Astrocyte (in vitro differentiated cells and primary cell): ENCODE measurements at regions not wholly inside any gene's neighbourhood (a gene's known extent, or its start where the extent isn't known, plus 50 kb on each side); places are given as distances from the start of the nearest gene placed in this dataset.

ENCODE experiments used
- DNase-seq: peaks from one replicate; pipeline ENCODE4 v3.0.0-alpha.2; 2010; ENCODE audit warnings: low read depth
- FAIRE-seq: peaks from 2 replicates; lab custom pipeline; 2011; peaks lifted over from hg19 to GRCh38; lab: Jason Lieb, UNC
- H2AFZ ChIP-seq: 2 replicates; pipeline ENCODE4 v1.6.0; 2012; ENCODE audit warnings: low read depth, low read length, inconsistent platforms
- H3K27ac ChIP-seq: 2 replicates; pipeline ENCODE4 v1.5.1; 2011; ENCODE audit warnings: low read depth, low read length, inconsistent platforms
- H3K27me3 ChIP-seq: 2 replicates; pipeline ENCODE4 v1.6.0; 2011; ENCODE audit warnings: low read length, inconsistent platforms; ENCODE audit not compliant: insufficient read depth
- H3K36me3 ChIP-seq: 2 replicates; pipeline ENCODE4 v1.5.1; 2011; ENCODE audit warnings: low read length, inconsistent platforms; ENCODE audit not compliant: insufficient read depth
- H3K4me1 ChIP-seq: 2 replicates; pipeline ENCODE4 v1.5.1; 2011; ENCODE audit warnings: low read length, inconsistent platforms; ENCODE audit not compliant: insufficient read depth
- H3K4me2 ChIP-seq: 2 replicates; pipeline ENCODE4 v1.6.0; 2012; ENCODE audit warnings: low read length, inconsistent platforms
- H3K4me3 ChIP-seq: 2 replicates; pipeline ENCODE4 v1.5.1; 2011; ENCODE audit warnings: low read depth, mild to moderate bottlenecking, low read length, inconsistent platforms; ENCODE audit not compliant: insufficient read depth
- H3K79me2 ChIP-seq: 2 replicates; pipeline ENCODE4 v1.6.0; 2012; ENCODE audit warnings: mild to moderate bottlenecking, low read length, inconsistent platforms; ENCODE audit not compliant: insufficient read depth
- H3K9ac ChIP-seq: 2 replicates; pipeline ENCODE4 v1.6.0; 2012; ENCODE audit warnings: mild to moderate bottlenecking, low read length, inconsistent platforms
- H3K9me3 ChIP-seq: 2 replicates; pipeline ENCODE4 v1.5.1; 2012; ENCODE audit warnings: low read depth, mild to moderate bottlenecking, low read length, inconsistent platforms; ENCODE audit not compliant: insufficient read depth
- H4K20me1 ChIP-seq: 2 replicates; pipeline ENCODE4 v1.6.0; 2012; ENCODE audit warnings: low read length, inconsistent platforms; ENCODE audit not compliant: insufficient read depth
- H3K27ac Mint-ChIP-seq: one replicate; pipeline ENCODE4 v1.8.0; 2021; ENCODE audit warnings: mild to moderate bottlenecking, mixed read lengths; ENCODE audit not compliant: unreplicated experiment
- H3K27me3 Mint-ChIP-seq: one replicate; pipeline ENCODE4 v1.8.0; 2021; ENCODE audit warnings: low read depth, mixed read lengths; ENCODE audit not compliant: unreplicated experiment
- H3K36me3 Mint-ChIP-seq: one replicate; pipeline ENCODE4 v1.8.0; 2021; ENCODE audit warnings: low read depth, mixed read lengths; ENCODE audit not compliant: unreplicated experiment
- H3K4me1 Mint-ChIP-seq: one replicate; pipeline ENCODE4 v1.8.0; 2021; ENCODE audit warnings: low read depth, mixed read lengths; ENCODE audit not compliant: unreplicated experiment
- H3K4me3 Mint-ChIP-seq: one replicate; pipeline ENCODE4 v1.8.0; 2021; ENCODE audit warnings: mild to moderate bottlenecking, moderate library complexity, mixed read lengths; ENCODE audit not compliant: unreplicated experiment
- H3K9me3 Mint-ChIP-seq: one replicate; pipeline ENCODE4 v1.8.0; 2021; ENCODE audit warnings: mild to moderate bottlenecking, mixed read lengths; ENCODE audit not compliant: unreplicated experiment
- EZH2 ChIP-seq: IDR thresholded peaks from 2 replicates; pipeline ENCODE4 v1.6.1; 2012; ENCODE audit warnings: mild to moderate bottlenecking, low read length, inconsistent platforms; ENCODE audit not compliant: insufficient read depth
- TF ChIP-seq, protein P1 (sequence below): IDR thresholded peaks from 2 replicates; pipeline ENCODE4 v1.5.1; 2011; ENCODE audit warnings: low read depth, mild to moderate bottlenecking, inconsistent platforms, low read length, moderate library complexity; ENCODE audit not compliant: insufficient read depth

DNA sequence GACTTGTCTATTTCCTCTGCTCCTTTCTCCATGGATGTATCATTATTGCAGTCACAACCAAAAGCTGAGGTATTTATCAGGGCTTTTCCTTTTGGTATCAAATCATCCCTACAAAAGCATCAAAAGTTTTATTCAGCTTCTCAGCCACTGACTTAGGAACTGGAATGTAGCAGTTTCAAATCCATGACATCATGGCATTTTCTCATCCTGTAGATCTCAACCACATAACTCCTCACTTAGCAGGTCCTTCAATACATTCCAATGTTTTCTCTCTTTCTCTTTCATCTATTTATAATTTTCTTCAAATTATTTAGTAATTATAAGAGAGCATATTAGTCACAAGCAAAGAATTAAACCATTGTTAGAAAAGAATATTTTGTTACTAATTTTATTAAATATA is 537.4 kb upstream of the SORCS1 start:
- Histone ChIP-seq H3K27me3 (no peaks in the 10 kb centered on the region), H3K27ac (no peak overlapping the region), H3K9ac (no peak overlapping the region), H3K4me1 (no peaks in the 10 kb centered on the region), H3K4me2 (no peak overlapping the region), H4K20me1 (no peaks in the 10 kb centered on the region), H3K9me3 (no peaks in the 10 kb centered on the region), H3K36me3 (no peaks in the 10 kb centered on the region), H3K79me2 (no peaks in the 10 kb centered on the region), H2AFZ (no peak overlapping the region), H3K4me3 (no peak overlapping the region)
- DNase-seq (no peak), FAIRE-seq (no peak)
- H3K9me3 Mint-ChIP-seq, result no peaks in the 10 kb centered on the region
- no peaks in the 10 kb centered on the region for H3K27me3 Mint-ChIP-seq
- peak overlapping the region; percentile 6 for H3K27ac Mint-ChIP-seq
- no peaks in the 10 kb centered on the region for H3K36me3 Mint-ChIP-seq
- TF ChIP-seq, protein P1, sequence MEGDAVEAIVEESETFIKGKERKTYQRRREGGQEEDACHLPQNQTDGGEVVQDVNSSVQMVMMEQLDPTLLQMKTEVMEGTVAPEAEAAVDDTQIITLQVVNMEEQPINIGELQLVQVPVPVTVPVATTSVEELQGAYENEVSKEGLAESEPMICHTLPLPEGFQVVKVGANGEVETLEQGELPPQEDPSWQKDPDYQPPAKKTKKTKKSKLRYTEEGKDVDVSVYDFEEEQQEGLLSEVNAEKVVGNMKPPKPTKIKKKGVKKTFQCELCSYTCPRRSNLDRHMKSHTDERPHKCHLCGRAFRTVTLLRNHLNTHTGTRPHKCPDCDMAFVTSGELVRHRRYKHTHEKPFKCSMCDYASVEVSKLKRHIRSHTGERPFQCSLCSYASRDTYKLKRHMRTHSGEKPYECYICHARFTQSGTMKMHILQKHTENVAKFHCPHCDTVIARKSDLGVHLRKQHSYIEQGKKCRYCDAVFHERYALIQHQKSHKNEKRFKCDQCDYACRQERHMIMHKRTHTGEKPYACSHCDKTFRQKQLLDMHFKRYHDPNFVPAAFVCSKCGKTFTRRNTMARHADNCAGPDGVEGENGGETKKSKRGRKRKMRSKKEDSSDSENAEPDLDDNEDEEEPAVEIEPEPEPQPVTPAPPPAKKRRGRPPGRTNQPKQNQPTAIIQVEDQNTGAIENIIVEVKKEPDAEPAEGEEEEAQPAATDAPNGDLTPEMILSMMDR, result no peak
- no peak for TF ChIP-seq EZH2
- H3K4me3 Mint-ChIP-seq, result no peak overlapping the region
- H3K4me1 Mint-ChIP-seq, result peaks cover 5% of the 10 kb centered on the region

DNA sequence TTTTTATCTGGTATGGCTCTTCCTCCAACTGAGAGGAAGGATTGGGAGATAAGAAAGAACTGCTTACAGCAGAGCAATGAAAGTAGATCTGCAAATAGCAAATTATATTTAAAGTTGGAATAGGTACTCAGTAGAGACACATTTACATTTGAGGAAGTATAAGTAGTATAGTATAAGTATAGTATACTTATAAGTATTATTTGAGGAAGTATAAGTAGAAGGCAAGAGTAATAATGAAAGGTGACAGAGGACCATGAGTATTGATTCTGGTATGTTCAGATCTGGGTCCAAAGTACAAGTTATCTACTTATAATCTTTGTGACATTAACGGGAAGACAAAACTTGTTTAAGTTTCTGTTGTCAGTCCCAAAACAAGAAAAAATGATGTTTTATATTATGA is 527.6 kb upstream of the SORCS1 start:
- H3K4me2 ChIP-seq, result no peak overlapping the region
- TF ChIP-seq EZH2, result no peak
- TF ChIP-seq, protein P1, result no peak
- no peaks in the 10 kb centered on the region for H3K36me3 ChIP-seq
- no peaks in the 10 kb centered on the region for H3K4me1 ChIP-seq
- H3K27me3 Mint-ChIP-seq, result no peaks in the 10 kb centered on the region
- FAIRE-seq (no peak), DNase-seq (no peak)
- no peak overlapping the region for H3K4me3 Mint-ChIP-seq
- no peaks in the 10 kb centered on the region for H3K27me3 ChIP-seq
- H2AFZ ChIP-seq, result no peak overlapping the region
- no peaks in the 10 kb centered on the region for H3K79me2 ChIP-seq
- H3K9ac ChIP-seq, result no peak overlapping the region
- no peak overlapping the region for H3K27ac Mint-ChIP-seq
- H3K4me1 Mint-ChIP-seq, result peaks cover 3% of the 10 kb centered on the region
- no peaks in the 10 kb centered on the region for H3K9me3 ChIP-seq
- H4K20me1 ChIP-seq, result no peaks in the 10 kb centered on the region
- H3K27ac ChIP-seq, result no peak overlapping the region
- H3K4me3 ChIP-seq, result no peak overlapping the region
- H3K36me3 Mint-ChIP-seq, result peaks cover 2% of the 10 kb centered on the region
- peaks cover 3% of the 10 kb centered on the region for H3K9me3 Mint-ChIP-seq

DNA sequence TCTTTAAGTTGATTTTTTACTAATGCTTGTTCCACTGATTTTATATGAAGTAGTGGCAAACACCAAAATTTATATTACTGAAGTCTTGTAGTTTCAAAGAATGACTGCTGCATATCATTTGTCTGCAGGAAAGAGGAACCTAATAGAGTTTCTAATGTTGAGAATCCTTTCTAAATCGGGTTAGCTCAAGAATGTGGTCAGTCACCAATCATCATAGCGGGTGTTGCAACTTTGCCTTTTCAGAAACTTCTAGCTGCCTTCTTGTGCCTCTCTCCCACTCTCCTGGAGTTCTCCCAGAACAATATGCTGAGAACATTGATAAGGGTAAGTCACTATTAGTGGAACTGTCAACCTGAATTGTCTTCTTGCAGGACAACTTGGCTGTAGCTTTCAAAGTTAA is 524.8 kb upstream of the SORCS1 start:
- Mint-ChIP-seq H3K36me3 (peaks cover 2% of the 10 kb centered on the region), H3K4me1 (peaks cover 3% of the 10 kb centered on the region), H3K27me3 (no peaks in the 10 kb centered on the region), H3K4me3 (no peak overlapping the region), H3K27ac (no peak overlapping the region), H3K9me3 (peaks cover 3% of the 10 kb centered on the region)
- H3K4me2 ChIP-seq, result no peak overlapping the region
- no peaks in the 10 kb centered on the region for H3K36me3 ChIP-seq
- H3K79me2 ChIP-seq, result no peaks in the 10 kb centered on the region
- FAIRE-seq, result no peak
- no peaks in the 10 kb centered on the region for H4K20me1 ChIP-seq
- H2AFZ ChIP-seq, result no peak overlapping the region
- no peak for DNase-seq
- no peaks in the 10 kb centered on the region for H3K27me3 ChIP-seq
- H3K9me3 ChIP-seq, result no peaks in the 10 kb centered on the region
- no peaks in the 10 kb centered on the region for H3K4me1 ChIP-seq
- H3K27ac ChIP-seq, result no peak overlapping the region
- H3K9ac ChIP-seq, result no peak overlapping the region
- H3K4me3 ChIP-seq, result no peak overlapping the region
- no peak for TF ChIP-seq EZH2
- TF ChIP-seq, protein P1, result no peak
